Nucleus accumbens (tissue), 56 donors: ENCODE measurements at regions not wholly inside any gene's neighbourhood (a gene's known extent, or its start where the extent isn't known, plus 50 kb on each side); places are given as distances from the start of the nearest gene placed in this dataset.
"Not testable (repeated sequence)": the region's sequence is repeated elsewhere in the genome, so short reads cannot be mapped to it uniquely, and the experiment has no call there.

Source experiments
- DNase-seq, 56 donors: peaks; one replicate each; lab custom pipeline; 2025; lab: John Stamatoyannopoulos, UW

DNA sequence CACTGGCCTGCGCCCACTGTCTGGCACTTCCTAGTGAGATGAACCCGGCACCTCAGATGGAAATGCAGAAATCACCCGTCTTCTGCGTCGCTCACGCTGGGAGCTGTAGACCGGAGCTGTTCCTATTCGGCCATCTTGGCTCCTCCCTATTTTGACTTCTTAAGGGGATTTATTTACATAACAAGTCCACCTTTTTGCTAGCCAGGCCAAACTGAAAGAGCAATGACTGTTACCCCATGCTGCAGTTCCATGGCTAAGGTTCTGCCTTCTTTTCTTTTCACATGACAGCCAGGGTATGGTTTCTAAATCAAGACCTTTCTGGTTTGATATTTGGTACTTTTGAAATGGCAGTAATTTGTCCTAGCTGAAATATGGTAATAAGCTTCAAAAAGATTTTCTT is 270.0 kb upstream of the RRP15 start:
- not testable (repeated sequence) for DNase-seq

DNA sequence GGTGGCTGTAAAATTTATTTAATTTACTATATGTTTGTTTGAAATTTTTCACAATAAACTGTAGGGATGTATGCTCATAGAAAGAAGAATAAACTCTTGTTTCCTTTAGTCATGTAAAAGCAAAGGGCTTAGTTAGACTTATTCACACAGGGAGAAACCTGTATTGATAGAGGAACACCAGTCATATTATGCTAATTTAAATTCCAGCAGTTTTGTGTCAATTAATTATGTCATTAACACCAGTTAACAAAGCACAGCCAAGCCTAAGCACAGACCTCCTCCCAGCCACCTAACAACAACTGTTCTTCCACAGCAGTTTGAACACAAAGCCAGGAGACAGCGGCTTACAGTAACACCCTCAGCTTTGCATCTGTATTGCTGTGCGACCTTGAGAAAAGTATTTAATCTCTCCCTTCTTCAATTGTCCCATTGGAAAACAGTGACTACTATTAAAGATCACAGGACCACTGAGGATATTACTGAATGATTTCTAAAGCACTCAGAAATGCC is 260.8 kb upstream of the RRP15 start:
- DNase-seq = no peak

DNA sequence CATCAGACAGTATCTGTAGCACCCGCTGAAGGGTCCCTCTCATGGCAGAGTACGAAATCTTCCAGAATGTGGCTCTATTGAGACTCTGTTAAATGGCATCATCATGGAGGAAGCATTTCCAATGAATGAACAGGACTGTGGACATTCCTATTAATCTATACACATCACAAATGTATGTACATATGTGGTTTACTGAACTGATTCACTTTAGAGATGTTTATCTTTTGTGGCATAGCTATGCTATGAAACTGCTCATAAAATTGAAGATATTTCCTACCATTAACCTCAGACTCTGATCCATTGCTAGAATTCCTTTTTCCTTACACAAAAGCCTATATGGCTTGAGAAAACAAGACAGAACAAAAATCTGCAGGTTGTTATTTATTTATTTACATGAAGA is 259.6 kb upstream of the RRP15 start:
- DNase-seq = no peak

DNA sequence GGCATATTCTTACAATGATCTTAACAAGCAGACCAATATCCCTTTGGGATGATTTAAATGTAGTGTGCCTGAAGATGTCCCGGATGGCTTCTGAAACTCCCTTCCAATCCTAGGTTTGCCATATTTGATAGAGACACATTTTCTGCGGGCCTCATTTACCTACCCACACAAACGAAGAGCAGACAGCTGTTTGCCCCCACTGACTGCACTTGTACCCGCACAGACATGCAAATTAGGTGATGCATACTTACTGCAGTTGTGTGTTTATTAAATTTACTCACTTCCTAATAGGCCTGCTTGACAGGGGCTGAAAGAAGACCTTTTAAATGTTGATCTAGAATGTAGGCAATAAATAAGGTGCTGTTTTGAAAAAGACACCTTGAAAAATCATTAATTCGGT is 257.9 kb upstream of the RRP15 start:
- no peak for DNase-seq

DNA sequence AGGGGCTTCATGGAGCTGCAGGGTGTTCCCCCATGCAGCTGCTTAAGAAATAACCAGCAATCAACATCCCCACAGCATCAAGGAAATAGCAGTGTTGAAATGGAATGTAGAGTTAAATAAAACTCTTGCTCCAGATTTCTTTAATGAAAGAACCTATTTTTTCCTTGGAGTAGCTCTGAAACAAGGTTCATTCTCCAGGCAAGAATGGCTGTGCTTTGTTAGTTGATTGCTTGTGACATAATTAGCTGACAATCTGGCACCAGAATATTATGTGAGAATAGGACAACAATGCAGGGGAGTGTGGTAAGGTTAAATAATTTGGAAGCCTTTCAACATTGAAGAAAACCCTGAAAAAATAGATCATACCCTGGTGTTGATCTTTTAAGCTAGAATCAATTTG is 254.2 kb upstream of the RRP15 start:
- no peak for DNase-seq

- no peak for DNase-seq
These were observed 253.2 kb upstream of the RRP15 start for GRCh38 chr1:218031901-218032300.

DNA sequence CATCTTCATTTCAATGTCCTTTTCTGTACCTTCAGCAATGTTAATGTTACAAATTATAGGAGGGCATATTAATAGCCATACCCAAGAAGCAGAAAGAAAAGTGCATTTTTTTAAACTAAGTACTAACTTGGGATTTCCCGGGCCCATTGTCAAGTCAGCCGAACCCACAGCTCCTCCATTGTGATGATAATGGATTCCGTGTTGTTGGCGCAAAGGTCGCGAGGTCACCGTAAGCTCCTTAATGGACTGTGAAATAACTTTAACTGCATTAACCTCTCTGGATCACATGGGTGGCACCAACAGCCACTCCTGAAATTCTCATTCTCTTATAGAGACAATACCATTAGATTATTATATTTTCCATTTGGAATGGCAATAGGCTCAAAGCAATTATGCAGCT is 250.6 kb upstream of the RRP15 start:
- DNase-seq = no peak

DNA sequence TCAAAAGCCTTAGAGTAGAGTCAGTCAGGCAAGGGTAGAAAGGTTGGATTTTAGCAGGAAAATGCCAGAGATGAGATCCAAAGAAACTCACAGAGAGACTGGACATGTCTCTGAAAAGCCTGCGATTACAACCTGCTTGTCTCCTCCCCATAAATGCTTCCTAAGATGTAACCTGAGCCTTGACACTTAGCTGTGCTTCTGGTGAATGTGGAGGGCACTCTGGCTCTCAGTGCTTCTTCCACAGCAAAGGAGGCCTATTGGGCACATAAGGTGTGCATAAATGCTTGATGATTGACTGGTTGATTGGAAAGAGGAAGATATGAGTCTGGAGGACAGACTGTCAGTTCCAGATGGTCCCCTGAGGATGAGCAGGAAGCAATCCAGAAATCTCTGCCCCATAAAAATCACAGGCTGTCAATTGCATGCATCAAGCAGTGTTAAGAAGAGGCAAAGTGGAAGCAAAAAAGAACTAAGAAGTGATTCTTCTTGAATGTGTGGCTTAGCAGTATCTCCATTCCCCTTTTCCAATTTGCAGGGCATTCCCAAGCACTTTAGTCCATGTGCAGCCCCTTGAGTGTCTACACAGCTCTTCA is 236.2 kb upstream of the RRP15 start:
- DNase-seq = no peak

GRCh38 chr1:218049641-218050040 is 235.5 kb upstream of the RRP15 start:
- no peak for DNase-seq

- no peak for DNase-seq
These were observed 226.4 kb upstream of the RRP15 start for GRCh38 chr1:218058730-218059129.

DNA sequence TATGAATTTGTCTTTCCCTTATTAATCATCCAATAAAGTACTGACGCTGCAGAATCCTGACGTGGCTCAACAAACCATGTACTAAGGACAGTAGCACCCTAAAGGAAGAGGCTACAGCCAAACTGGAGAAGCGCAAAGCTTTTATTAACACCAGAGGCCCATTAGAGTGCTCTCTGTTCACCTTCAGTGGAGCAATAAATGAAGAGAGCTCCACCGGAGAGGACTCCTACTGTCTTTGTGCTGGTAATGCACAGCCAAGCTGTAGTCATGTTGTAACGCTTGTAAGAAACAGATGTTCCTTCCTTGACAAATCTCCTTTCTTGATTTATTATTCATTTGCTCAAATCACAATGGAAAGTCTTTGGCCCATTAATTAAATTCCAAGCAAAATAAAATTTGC is 220.7 kb upstream of the RRP15 start:
- DNase-seq = no peak

- DNase-seq = no peak
These were observed 218.8 kb upstream of the RRP15 start for GRCh38 chr1:218066332-218066731.

- DNase-seq = no peak
These were observed 216.9 kb upstream of the RRP15 start for GRCh38 chr1:218068241-218068640.

DNA sequence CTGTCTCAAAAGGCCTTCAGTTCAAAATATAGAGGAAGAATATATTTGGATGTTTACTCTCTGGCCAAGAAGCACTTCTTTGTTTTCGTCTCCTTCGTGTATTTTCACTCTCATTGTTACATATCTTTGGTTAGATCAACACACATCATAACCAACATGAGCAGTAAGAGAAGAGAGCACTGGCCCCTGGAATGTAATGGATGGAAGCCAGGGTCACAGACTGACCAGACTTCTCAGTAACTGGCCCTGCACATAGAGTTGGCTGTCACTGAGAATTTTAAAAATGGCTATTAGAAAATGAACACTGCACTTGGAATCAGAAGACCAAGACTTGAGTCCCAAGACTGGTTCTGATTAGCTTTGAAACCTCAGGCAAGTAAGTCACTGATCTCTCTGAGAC is 215.9 kb upstream of the RRP15 start:
- DNase-seq = no peak

DNA sequence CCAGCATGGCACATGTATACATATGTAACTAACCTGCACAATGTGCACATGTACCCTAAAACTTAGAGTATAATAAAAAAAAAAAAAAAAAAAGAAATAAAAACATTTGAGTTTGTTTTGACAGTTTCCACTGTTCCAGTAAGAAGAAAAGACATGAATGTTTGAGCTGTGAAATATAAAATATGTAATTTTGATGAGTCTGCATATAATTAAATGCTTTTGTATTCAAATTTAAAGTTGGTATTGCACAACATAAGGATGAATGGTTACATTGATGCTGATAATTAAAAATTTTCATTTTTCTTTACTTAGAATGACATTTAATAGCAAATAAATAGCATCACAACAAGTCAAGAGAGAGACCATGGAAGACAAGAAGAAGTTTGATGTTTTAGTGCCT is 212.0 kb upstream of the RRP15 start:
- DNase-seq = no peak

- no peak for DNase-seq
These were observed 206.2 kb upstream of the RRP15 start for GRCh38 chr1:218078916-218079315.

DNA sequence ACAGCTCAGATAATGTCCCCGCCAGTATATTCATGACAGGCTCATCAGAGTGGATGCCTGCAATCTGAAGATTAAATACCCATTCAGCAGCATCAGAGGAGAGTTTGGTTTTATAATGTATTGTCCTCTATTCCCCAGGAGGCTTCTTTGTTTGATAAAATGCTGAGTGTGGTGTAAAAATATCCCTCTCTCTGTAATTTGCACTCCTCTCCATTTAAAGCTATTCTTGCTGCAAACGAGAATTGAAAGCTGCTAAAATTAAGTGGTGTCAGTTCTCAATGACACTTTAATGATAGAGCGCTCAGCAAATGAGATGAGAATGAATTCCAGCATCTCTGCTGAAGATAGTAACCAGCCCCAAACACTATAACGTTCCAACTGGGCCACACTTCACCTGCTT is 205.7 kb upstream of the RRP15 start:
- no peak for DNase-seq

DNA sequence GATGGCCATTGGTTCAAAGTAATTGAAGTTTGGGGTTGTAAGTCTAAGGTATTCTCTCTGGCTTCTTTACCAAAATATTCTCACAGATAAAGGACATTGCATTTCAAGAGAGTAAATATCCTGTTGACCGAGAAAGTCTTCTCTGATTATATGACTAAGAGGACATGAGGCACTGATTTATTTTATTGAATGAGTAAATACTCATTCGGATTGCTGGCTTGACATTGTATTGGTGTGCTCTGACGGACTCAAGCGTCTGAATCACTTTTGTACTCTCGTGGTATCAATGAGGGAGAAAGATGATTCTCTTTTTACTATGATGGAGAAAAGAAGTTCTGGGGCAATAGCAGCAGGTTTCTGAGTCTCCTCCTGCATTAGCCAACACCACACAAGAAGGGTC is 205.3 kb upstream of the RRP15 start:
- no peak for DNase-seq

DNA sequence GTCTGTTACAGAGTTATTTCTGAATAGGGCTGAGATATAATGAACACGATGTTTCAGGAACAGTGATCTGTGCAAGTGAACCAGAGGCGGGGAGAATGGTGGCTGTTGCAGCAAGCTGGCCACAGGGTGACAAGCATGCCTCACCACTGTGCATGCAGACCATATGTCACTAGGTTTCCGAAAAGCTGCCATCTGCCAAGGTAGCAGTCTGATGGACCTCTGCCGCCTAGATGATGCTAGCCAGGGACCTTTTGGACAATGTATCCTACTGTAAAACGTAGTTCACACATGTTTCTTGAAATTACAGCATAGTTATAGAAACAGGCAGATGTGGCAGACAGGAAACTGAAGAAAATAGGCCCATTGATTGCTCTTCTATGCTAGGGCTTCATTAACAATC is 204.2 kb upstream of the RRP15 start:
- DNase-seq = no peak

GRCh38 chr1:218081358-218081757 is 203.7 kb upstream of the RRP15 start:
- no peak for DNase-seq

DNA sequence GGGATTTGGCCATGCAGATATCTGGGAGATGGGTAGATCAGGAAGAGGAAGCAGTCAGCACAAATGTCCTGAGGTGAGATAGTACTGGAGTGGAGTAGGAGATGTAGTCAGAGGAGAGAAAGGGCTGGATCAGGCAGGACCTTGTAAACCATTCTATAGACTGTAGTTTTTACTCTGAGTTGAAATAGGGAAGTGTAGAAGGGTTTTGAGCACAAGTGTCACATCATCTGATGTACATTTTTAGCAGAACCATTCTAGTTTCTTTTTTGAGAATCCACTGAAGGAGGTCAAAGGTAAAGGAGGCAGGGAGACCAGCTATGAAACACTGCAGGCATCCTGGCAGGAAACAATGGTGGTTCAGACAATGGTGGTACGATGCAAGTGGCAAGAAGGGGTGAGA is 194.6 kb upstream of the RRP15 start:
- DNase-seq = no peak

DNA sequence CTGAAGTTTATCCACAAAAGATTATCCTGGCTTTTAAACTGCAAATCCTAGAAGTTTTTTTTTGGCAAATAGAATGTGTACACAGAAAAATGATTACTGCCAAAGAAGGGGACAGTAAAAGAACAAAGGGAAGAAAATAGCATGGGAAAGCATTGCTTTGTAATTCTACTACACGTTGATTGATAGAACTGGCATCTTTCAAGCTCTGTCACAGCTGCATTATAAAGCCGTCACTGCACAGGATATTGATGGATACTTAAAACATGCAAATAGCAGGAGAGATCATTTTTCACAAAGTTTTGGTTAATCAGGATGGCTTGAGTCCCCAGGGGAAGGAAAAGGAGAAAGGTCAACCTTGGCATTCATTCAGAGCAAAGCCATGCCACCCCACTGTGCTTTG is 183.7 kb upstream of the RRP15 start:
- no peak for DNase-seq

DNA sequence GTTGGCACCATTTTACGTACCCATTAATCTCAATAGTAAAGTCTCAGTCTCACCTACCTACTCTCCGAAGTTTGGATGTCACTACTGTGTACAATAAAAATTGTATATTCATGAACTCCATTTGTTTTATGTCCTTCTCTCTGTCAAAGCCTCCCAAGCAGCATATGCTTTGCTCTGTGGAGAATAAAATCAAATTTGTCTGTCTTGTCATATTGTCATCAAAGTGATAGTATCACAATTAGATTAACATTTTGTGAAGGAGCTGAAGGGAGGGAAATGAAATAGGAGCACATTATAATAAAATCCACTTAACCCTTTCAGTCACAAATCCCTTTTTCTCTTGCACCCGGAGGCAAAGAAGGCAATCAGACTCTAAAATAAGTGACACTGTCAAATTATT is 177.1 kb upstream of the RRP15 start:
- DNase-seq = no peak
